ENCODE measurements at regions not wholly inside any gene's neighbourhood (a gene's known extent, or its start where the extent isn't known, plus 50 kb on each side); places are given as distances from the start of the nearest gene placed in this dataset.

GRCh38 chr14:55500219-55500701 lies 59.8 kb upstream of the TBPL2 start:
- H3K27ac ChIP-seq: no peak overlapping the region
- no peak for TF ChIP-seq CTCF (conservative IDR thresholded peaks at IDR 0.05)

GRCh38 chr14:55500708-55501107 lies 60.3 kb upstream of the TBPL2 start:
- no peak overlapping the region for H3K27ac ChIP-seq

GRCh38 chr14:55502746-55503284 lies 62.4 kb upstream of the TBPL2 start:
- TF ChIP-seq CTCF (conservative IDR thresholded peaks at IDR 0.05): no peak
- peak overlapping the region; percentile 20; the same call in 1 of the 2 replicates for H3K27ac ChIP-seq

More at GRCh38 chr14:55500708-55501107, 60.3 kb upstream of the TBPL2 start:
- TF ChIP-seq CTCF (conservative IDR thresholded peaks at IDR 0.05): no peak

GRCh38 chr14:55505846-55506245 lies 65.4 kb upstream of the TBPL2 start:
- TF ChIP-seq CTCF (conservative IDR thresholded peaks at IDR 0.05): no peak
- H3K27ac ChIP-seq: no peak overlapping the region

- no peak overlapping the region for H3K27ac ChIP-seq
Observed at GRCh38 chr14:55508676-55509075, 68.3 kb upstream of the TBPL2 start.

GRCh38 chr14:55512421-55512820 lies 67.6 kb upstream of the KTN1 start:
- H3K27ac ChIP-seq: no peak overlapping the region
- no peak for TF ChIP-seq CTCF (conservative IDR thresholded peaks at IDR 0.05)

More at GRCh38 chr14:55508676-55509075, 68.3 kb upstream of the TBPL2 start:
- TF ChIP-seq CTCF (conservative IDR thresholded peaks at IDR 0.05): no peak

- H3K27ac ChIP-seq: no peak overlapping the region
- no peak for TF ChIP-seq CTCF (conservative IDR thresholded peaks at IDR 0.05)
Observed at GRCh38 chr14:55513491-55513890, 66.5 kb upstream of the KTN1 start.
